Activated CD4-positive, alpha-beta T cell treated with anti-CD3 and anti-CD28 coated beads, Interleukin-10, Interleukin-2, amounts not matched to agents 100 ng/mL and 50 ng/mL, durations not matched to agents 16 hours and 8 hours (primary cell): ENCODE measurements at regions not wholly inside any gene's neighbourhood (a gene's known extent, or its start where the extent isn't known, plus 50 kb on each side); places are given as distances from the start of the nearest gene placed in this dataset.
"Not testable (repeated sequence)": the region's sequence is repeated elsewhere in the genome, so short reads cannot be mapped to it uniquely, and the experiment has no call there.

Source experiments
- DNase-seq: peaks from one replicate; pipeline ENCODE4 v3.0.0-alpha.2; 2020

DNA sequence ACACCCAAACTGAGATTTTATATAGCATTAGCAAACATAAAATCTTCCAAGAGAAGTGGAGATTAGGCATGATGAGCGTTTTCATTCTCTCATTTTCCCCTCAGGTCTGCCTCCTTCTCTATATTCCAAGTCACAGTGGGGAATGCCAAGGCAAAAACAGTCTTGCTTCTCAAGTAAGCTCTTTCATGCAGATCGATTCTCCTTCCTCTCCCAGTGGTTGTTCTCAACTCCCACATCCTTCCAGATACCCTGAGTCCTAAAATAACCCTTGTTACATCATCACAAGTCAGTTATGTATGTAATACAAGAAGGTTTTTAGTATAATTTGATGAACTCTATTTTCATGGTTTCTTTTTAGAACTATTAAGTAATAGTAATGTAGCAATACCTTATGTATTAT lies 150.6 kb downstream of the TXNL1 start:
- DNase-seq: no peak

DNA sequence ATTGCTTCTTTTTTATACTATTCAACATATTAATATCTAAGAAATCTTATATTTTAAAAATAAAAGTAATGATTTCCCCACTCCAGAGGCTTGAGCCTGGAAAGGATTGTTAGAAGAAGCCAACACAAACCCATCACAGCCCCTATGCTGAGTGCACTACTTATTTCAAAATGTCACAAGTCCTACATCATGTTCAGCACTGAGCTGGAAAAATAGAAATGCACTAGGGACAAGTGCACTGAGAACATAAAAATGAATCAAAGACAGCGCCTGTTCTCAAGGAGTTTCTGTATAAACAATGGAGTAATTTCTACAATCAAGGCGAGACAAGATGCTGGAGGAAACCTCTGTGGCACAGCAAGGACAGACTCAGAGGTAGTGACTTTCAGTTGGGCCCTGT lies 155.0 kb downstream of the TXNL1 start:
- DNase-seq: no peak

DNA sequence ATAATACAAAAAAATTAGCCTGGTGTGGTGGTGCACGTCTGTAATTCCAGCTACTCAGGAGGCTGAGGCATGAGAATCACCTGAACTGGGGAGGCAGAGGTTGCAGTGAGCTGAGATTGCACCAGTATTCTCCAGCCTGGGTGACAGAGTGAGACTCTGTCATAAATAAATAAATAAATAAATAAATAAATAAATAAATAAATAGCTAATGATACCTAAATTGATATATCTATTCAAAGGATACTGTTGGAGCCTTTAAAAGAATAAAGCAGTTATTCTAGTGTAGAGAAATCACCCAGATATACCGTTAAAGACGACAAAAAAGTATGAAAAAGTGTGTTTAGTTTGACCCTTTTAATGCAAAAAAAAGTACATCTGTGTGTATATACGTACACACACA lies 155.6 kb downstream of the TXNL1 start:
- DNase-seq: not testable (repeated sequence)

DNA sequence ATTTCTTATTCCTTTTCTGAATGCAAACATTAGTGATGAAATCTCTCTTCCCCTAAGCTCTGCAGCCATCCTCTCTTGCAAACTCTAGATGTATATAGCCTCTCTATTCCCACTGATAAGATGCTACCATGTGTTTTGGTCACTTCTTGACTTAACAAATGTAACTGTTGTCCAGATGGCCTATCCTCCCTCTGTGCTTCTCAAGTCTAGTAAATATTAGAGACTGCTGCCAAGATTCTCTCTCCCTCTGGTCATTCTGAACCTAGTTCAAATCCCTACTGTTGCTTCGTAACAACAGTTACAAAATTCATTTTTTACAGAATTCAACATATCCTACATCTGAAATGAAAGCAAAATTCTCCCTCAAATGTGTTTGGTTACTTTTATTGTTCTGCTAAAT lies 156.6 kb downstream of the TXNL1 start:
- no peak for DNase-seq

DNA sequence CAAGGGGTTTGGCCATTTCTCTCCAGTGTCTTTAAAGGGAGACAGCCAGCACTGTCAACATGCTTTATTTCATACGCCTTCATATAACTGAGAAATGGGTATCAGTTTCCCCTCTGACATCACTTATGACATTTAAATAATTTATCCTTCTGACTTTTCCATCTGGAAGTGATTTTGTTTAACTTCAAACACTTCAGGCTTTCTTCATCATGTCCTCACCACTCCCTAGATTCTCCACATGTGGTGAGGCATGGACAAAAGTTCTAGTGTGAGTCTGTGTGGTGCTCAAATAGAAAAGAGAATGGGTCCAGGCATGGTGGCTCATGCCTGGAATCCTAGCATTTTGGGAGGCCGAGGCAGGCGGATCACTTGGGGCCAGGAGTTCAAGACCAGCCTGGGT lies 158.6 kb downstream of the TXNL1 start:
- DNase-seq: no peak

DNA sequence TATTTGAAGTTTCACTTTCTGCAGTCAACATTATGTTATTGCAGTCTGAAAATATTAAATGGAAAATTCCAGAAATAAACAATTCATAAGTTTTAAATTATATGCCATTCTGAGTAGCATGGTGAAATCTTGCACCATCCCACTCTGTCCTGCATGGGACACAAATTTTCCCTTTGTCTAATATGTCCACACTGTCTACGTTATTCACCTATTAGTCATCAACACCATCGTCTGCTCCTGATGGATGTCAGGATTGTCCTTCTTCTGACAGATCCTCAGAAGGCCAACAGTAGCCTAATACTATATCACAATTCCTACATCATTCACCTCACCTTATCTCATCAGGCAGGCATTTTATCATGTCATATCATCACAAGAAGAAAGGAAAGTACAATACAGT lies 163.1 kb downstream of the TXNL1 start:
- DNase-seq: no peak

DNA sequence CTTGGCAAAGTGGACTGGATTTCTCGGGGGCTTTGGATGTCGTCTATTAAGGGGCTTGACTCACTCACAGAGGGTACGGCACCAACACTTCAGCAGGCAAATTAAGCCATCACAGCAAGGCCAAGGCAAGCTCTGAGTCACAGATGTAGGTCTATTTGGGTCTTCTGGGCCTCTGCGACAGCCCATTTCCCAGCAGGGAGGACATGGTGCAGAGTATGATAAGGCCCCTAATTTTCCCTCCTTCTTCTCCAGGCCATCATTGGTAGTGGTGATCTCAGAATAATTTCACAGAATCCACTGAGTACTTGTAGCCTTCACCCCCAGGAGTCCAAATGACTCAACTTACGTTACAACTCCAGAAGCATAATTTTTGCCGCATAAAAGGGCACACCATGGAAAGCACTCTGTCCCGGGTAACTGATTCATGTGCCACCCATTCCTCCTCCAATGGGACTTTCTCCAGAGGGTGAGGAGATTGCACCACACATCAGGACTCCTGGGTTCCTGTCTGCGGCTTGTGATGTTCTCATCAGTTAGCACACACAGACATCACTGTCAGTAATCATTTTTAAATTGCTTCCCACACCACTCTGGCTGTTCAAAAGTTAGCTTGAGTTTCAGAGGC lies 164.9 kb downstream of the TXNL1 start:
- no peak for DNase-seq

DNA sequence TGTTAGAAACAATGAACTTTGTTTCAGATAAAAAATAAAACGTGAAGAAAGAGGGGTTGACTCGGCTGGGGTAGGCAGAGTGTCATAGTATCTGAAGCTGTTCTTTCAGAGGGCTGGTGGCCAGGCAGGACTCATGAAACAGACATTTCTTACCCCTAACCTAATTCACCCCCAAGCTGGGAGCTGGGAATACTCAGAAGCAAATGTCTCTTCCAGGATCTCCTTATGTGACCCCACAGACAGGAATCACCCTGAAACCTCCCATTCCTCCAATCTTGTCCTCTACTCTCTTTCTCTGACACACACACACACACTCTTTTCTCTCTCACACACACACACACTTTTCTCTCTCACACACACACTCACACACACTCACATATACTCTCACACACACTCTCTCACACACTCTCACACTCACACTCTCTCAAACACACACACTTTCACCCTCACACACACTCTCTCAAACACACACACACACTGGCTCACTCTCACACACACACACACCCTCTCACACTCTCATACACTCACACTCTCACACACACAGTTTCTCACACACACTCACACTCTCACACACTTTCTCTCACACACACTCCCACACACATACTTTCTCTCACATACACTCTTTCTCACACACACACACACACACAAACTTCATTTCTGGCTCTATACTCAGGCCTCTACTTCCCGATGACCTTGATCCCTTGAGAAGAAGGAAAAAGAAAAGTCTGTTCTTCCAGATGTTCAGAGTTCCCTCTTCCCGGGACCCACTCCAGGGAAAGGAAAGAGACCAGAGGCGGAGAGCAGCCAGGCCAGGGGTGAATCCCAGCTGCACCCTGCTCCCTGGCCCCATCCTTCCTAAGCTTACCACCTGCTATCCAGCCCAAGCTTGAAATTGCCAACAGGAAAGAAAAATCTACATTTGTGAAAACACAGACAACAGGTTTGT lies 167.7 kb downstream of the TXNL1 start:
- no peak for DNase-seq

DNA sequence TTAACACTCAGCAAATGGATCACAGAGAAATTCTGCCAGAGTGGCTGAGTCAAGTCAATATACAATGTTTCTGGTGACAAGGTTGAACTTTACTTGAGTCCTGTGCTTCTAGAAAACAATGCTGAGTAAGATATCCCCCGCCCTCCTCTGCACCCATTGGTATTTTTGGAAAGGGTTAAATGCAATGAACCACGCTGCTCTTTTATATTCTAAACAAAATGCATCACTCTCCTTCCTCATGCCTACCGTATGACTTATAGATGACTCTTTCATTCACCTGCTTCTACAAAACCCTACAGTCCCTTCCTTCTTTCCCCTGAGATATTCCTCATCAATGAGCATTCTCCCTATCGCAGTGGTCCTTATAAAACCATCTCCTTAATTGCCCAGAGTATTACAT lies 168.8 kb downstream of the TXNL1 start:
- DNase-seq: no peak

DNA sequence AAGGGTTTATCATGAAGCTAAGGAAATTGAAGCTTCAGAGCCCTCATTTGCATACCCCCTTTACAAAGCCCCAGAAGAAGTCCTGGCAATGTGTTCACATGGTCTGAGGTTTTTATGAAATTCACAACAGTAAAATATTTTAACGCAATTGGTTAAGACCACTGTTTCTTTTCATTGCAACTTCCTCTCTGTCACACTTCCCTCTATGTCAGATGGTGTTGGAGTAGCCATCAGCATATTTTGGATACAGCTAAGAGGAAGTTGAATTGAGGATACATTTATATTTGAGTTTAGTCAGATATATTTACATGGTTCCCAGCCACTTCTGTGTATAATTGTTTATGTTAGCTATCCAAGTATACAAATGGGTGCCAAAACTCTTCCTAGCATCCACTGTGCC lies 170.0 kb downstream of the TXNL1 start:
- DNase-seq: no peak

DNA sequence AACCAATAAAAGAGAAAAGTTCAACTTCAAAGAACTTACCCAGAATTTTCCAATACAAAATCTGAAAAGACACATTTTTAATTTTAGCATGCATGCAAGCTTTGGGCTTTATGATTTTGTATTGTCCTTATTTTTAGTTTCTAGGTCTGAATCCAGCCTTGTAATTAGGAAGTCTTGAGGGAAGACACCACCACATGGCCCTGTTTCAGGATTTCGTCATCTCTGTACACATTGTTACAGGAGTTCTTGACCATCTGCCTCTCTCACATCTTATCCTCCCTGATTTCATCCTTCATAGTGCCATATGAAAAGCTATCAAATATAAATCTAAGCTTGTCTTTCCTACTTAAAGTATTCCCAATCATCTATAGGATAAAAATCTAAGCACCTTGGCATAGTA lies 176.1 kb downstream of the TXNL1 start:
- no peak for DNase-seq

DNA sequence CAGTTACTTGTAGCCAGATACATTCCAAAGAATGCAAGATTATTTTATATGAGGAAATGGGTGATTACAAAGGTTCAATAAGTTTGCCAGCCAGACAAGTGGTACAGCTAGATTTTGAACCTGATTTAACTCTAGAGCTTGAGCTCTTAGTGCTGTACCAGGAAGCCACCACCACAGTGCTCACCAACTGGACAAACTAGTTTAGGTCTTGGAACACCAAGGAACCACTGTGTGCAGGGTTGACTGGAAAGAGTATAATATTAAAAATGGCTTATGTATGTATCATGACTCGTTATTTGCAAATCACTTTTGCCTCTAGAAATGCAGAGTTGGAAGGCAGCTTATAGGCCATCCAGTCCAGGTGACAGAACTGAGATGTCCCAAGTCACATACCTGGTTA lies 177.2 kb downstream of the TXNL1 start:
- no peak for DNase-seq

- DNase-seq: no peak
These were observed 177.8 kb downstream of the TXNL1 start for GRCh38 chr18:56460581-56460980.

DNA sequence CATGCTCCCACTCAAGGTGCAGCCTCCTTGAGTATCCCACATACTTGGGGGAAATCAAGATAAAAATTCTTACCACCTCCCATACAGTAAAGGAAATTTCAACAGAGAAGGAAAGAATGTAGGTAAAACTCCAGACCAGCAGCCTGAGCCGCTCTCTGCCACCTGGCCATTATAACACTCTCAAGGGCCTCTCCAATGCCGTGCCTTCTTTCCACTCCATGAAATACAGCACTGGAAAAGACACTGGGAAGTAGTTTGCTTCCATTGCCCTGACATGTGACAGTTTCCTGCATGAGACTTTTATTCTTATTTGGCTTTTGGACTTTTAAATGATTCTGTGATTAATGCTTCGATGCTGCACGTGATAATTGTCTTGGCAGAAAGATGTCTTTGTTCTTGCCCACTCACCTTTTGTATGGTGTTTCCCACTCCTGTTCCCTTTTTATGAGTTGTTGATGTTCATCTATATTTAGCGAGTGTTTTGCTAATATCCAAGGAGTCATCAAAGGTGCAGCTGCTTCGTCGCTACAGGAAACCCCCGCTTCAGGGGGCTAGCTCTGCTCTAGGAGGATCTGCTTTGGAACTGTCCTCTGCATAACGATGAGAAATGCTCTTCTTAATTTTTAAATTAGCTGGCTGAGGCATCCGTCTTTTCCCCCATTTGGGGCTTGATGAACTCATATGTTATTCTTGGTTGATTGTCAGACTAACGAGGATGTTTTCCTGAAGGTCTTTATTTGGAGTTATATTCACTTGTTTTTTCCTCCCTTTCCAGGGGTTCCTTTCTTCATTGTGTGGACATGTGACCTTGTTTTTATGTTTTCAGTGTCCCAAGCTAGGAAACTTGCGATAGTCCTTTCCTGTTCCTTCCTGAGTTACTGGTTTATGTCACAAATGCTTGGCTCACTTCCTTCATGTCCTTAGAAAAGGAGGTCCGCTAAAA lies 179.4 kb downstream of the TXNL1 start:
- no peak for DNase-seq

GRCh38 chr18:56455874-56456273 lies 182.5 kb downstream of the TXNL1 start:
- no peak for DNase-seq

- no peak for DNase-seq
These were observed 183.3 kb downstream of the TXNL1 start for GRCh38 chr18:56455141-56455540.

DNA sequence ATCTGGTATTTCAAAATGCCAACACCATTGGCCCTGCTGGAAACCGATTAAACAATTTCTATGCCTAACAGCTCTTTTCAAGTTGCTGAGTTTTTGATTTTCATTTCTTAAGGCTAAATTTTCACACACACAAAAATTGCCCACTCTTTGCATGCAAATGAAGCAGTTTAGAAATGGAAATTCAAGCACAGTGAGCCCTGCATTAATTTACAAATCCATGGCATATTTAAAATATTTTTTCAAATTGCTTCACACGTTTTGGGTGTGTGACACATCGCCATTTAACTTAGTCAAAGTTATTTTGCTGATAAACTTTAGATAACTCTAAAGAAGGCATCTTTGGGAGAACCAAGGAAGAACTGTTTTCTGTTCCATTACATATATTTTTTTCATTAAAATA lies 184.8 kb downstream of the TXNL1 start:
- DNase-seq: no peak

DNA sequence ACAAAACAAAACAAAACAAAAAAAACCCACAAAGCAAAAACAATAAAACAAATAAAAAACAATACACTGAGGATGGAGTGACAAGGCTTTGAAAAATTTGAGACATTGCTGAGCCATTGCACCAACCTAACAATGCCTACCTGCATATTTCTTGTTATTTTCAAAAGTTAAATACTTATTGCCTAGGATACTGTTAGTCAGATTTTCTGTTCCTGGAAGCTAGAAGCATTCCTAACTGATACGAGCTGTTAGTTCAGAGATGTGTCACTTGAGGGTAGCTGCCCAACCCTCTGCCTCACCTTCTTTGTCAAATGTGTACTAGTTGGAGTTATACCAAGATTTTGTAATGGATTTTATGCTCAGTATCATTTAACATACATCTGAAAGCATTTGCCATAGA lies 187.2 kb downstream of the TXNL1 start:
- peak; percentile 6 for DNase-seq

- DNase-seq: no peak
These were observed 189.6 kb downstream of the TXNL1 start for GRCh38 chr18:56448751-56449150.

DNA sequence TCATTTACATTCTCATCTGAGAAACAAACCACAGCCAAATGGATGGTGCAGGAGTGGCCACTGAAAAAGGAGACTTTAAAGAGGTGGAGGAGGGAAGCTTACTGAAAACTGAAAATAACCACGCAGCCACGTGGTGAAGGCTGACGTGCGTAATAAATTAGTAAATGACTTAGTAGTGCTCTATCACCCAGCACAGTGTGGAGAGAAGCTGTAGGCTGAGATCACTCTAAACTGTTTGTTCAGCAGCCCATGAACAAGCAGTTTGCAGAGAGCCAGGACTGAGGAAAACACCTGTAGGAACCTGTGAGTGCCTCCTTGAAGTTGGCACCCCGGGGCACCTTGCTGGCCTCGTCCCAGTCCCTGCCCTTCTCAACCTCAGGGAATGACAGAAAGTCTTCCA lies 193.0 kb downstream of the TXNL1 start:
- DNase-seq: no peak

DNA sequence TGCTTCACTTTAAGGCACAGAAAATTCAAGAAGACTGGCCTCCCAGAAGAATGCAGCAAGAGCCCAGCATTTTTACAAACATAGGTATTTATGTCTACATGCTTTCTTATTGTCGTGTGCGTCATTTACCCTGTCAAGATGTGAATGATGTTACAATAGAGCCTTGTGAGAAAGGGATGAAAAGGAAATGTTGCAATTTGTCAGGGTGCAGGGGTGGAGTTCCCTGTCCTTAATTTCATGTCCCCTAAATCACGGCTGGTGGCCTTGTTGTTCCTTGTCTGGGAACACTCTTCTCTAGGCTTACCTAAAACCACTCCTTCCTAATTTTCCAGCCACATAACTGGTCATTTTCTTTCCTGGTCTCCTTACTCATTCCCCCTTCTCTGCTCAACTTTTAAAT lies 194.2 kb downstream of the TXNL1 start:
- DNase-seq: no peak

GRCh38 chr18:56443166-56443907 lies 195.1 kb downstream of the TXNL1 start:
- DNase-seq: no peak

DNA sequence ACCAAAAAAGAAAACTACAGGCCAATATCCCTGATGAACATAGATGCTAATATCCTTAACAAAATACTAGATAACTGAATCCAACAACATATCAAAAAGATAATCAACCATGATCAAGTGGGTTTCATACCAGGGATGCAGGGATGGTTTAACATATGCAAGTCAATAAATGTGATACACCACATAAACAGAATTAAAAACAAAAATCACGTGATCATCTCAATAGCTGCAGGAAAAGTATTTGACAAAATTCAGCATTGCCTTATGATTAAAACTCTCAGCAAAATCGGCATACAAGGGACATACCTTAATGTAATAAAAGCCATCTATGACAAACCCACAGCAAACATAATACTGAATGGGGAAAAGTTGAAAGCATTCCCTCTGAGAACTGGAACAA lies 199.9 kb downstream of the TXNL1 start:
- not testable (repeated sequence) for DNase-seq
